HEK293 (cell line): ENCODE measurements at regions not wholly inside any gene's neighbourhood (a gene's known extent, or its start where the extent isn't known, plus 50 kb on each side); places are given as distances from the start of the nearest gene placed in this dataset.

Experiments used
- CTCF ChIA-PET: fragments of 350-600 bp; formaldehyde crosslinking; extraction: SDS; loops from one replicate; lab custom pipeline; 2021; ENCODE audit warnings: antibody characterized with exemption; lab: Yijun Ruan, JAX
- POLR2A ChIA-PET: fragments of 300-600 bp; formaldehyde crosslinking; extraction: SDS; loops from one replicate; lab custom pipeline; 2020; ENCODE audit warnings: antibody characterized with exemption, inconsistent platforms; lab: Yijun Ruan, JAX
- H3K27ac ChIP-seq: fragments of 200-500 bp; sonication (Bioruptor generic); 2 replicates; pipeline ENCODE4 v1.5.1; 2014; ENCODE audit warnings: low read depth, low read length, control low read depth, inconsistent platforms; ENCODE audit errors: extremely low read depth
- H3K36me3 ChIP-seq, 2 experiments: fragments of 200-500 bp in 1 of 2; sonication (Bioruptor generic) in 1 of 2; 1 replicate in 1 of 2; 2 replicates in 1 of 2; pipeline ENCODE4 v1.5.1; 2014 to 2017; ENCODE audit warnings: inconsistent platforms in 2 of 2, low read length in 2 of 2; ENCODE audit not compliant: control insufficient read depth in 2 of 2, insufficient read depth in 1 of 2
- H3K4me1 ChIP-seq: fragments of 200-500 bp; sonication (Bioruptor generic); 2 replicates; pipeline ENCODE4 v1.5.1; 2014; ENCODE audit warnings: mild to moderate bottlenecking, low read length, inconsistent platforms; ENCODE audit not compliant: control insufficient read depth, insufficient read depth
- H3K4me3 ChIP-seq: 2 replicates; pipeline ENCODE4 v1.5.1; 2011; ENCODE audit warnings: low read depth, mild to moderate bottlenecking, control low read depth, low read length, moderate library complexity
- H3K9me3 ChIP-seq: fragments of 200-500 bp; sonication (Bioruptor generic); 2 replicates; pipeline ENCODE4 v1.5.1; 2014; ENCODE audit warnings: low read depth, low read length, inconsistent platforms; ENCODE audit not compliant: control insufficient read depth, insufficient read depth
- HOXA7 ChIP-seq: sonication (generic); formaldehyde crosslinking; IDR thresholded peaks from 2 replicates; pipeline ENCODE4 v1.8.1; 2022; ENCODE audit warnings: missing genetic modification reagents, borderline replicate concordance
- KLF7 ChIP-seq: fragments of 450-650 bp; formaldehyde crosslinking; IDR thresholded peaks from 2 replicates; pipeline ENCODE4 v1.5.1; 2016; ENCODE audit warnings: missing biosample characterization, missing genetic modification characterization, borderline replicate concordance
- REPIN1 ChIP-seq: fragments of 450-650 bp; formaldehyde crosslinking; IDR thresholded peaks from 2 replicates; pipeline ENCODE4 v1.5.1; 2017; ENCODE audit warnings: missing biosample characterization, missing genetic modification characterization, low read depth
- YY2 ChIP-seq: fragments of 450-650 bp; formaldehyde crosslinking; IDR thresholded peaks from 2 replicates; pipeline ENCODE4 v1.5.1; 2016; ENCODE audit warnings: missing biosample characterization, missing genetic modification characterization
- ZBTB10 ChIP-seq: fragments of 450-650 bp; formaldehyde crosslinking; IDR thresholded peaks from 2 replicates; pipeline ENCODE4 v1.5.1; 2016; ENCODE audit warnings: missing biosample characterization, missing genetic modification characterization
- ZBTB48 ChIP-seq: fragments of 450-650 bp; formaldehyde crosslinking; IDR thresholded peaks from 2 replicates; pipeline ENCODE4 v1.5.1; 2016; ENCODE audit warnings: missing biosample characterization, missing genetic modification characterization
- ZNF112 ChIP-seq: fragments of 450-650 bp; formaldehyde crosslinking; IDR thresholded peaks from 2 replicates; pipeline ENCODE4 v1.5.0; 2017; ENCODE audit warnings: missing biosample characterization, missing genetic modification characterization
- ZNF350 ChIP-seq: fragments of 450-650 bp; formaldehyde crosslinking; IDR thresholded peaks from 2 replicates; pipeline ENCODE4 v1.5.0; 2017; ENCODE audit warnings: missing biosample characterization, mild to moderate bottlenecking, missing genetic modification characterization
- ZNF362 ChIP-seq: fragments of 450-650 bp; formaldehyde crosslinking; IDR thresholded peaks from 2 replicates; pipeline ENCODE4 v1.5.1; 2016; ENCODE audit warnings: missing biosample characterization, missing genetic modification characterization
- TF ChIP-seq, protein P1 (sequence below): fragments of 450-650 bp; formaldehyde crosslinking; IDR thresholded peaks from 2 replicates; pipeline ENCODE4 v1.5.1; 2016; ENCODE audit warnings: missing biosample characterization, missing genetic modification characterization
- TF ChIP-seq, protein P2 (sequence below): fragments of 450-650 bp; formaldehyde crosslinking; IDR thresholded peaks from 2 replicates; pipeline ENCODE4 v1.5.1; 2017; ENCODE audit warnings: missing biosample characterization, missing genetic modification characterization
- TF ChIP-seq, protein P3 (sequence below): fragments of 450-650 bp; formaldehyde crosslinking; IDR thresholded peaks from 2 replicates; pipeline ENCODE4 v1.5.1; 2016; ENCODE audit warnings: missing biosample characterization, missing genetic modification characterization
- TF ChIP-seq, protein P4 (sequence below): sonication (generic); formaldehyde crosslinking; IDR thresholded peaks from 2 replicates; pipeline ENCODE4 v1.8.1; 2022; ENCODE audit warnings: mild to moderate bottlenecking, moderate library complexity, missing genetic modification reagents

GRCh38 chr20:11170565-11170964 lies 496.8 kb upstream of the JAG1 start:
- POLR2A ChIA-PET: no interaction called here
- H3K9me3 ChIP-seq: no peaks in the 10 kb centered on the region
- H3K36me3 ChIP-seq: no peaks in the 10 kb centered on the region
- TF ChIP-seq REPIN1: no peak
- TF ChIP-seq ZNF112 (tag by site-specific recombination): no peak
- TF ChIP-seq, protein P1, sequence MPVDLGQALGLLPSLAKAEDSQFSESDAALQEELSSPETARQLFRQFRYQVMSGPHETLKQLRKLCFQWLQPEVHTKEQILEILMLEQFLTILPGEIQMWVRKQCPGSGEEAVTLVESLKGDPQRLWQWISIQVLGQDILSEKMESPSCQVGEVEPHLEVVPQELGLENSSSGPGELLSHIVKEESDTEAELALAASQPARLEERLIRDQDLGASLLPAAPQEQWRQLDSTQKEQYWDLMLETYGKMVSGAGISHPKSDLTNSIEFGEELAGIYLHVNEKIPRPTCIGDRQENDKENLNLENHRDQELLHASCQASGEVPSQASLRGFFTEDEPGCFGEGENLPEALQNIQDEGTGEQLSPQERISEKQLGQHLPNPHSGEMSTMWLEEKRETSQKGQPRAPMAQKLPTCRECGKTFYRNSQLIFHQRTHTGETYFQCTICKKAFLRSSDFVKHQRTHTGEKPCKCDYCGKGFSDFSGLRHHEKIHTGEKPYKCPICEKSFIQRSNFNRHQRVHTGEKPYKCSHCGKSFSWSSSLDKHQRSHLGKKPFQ (tag by site-specific recombination): no peak
- no peak for TF ChIP-seq YY2
- TF ChIP-seq, protein P2, sequence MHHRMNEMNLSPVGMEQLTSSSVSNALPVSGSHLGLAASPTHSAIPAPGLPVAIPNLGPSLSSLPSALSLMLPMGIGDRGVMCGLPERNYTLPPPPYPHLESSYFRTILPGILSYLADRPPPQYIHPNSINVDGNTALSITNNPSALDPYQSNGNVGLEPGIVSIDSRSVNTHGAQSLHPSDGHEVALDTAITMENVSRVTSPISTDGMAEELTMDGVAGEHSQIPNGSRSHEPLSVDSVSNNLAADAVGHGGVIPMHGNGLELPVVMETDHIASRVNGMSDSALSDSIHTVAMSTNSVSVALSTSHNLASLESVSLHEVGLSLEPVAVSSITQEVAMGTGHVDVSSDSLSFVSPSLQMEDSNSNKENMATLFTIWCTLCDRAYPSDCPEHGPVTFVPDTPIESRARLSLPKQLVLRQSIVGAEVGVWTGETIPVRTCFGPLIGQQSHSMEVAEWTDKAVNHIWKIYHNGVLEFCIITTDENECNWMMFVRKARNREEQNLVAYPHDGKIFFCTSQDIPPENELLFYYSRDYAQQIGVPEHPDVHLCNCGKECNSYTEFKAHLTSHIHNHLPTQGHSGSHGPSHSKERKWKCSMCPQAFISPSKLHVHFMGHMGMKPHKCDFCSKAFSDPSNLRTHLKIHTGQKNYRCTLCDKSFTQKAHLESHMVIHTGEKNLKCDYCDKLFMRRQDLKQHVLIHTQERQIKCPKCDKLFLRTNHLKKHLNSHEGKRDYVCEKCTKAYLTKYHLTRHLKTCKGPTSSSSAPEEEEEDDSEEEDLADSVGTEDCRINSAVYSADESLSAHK: no peak
- no peak for TF ChIP-seq KLF7 (tag by site-specific recombination)
- TF ChIP-seq ZNF362 (tag by site-specific recombination): no peak
- no peak for TF ChIP-seq ZBTB48 (tag by site-specific recombination)
- TF ChIP-seq, all 188 proteins: peak for 0
- no peak overlapping the region for H3K4me3 ChIP-seq
- H3K4me1 ChIP-seq: no peaks in the 10 kb centered on the region
- H3K27ac ChIP-seq: no peak overlapping the region
- CTCF ChIA-PET: no interaction called here

- Histone ChIP-seq H3K4me3 (no peak overlapping the region), H3K27ac (no peak overlapping the region), H3K36me3 (no peaks in the 10 kb centered on the region), H3K4me1 (no peaks in the 10 kb centered on the region), H3K9me3 (no peaks in the 10 kb centered on the region)
- CTCF ChIA-PET: no interaction called here
- POLR2A ChIA-PET: no interaction called here
- no peak for TF ChIP-seq ZBTB10 (tag by site-specific recombination)
- no peak for TF ChIP-seq HOXA7
- no peak for TF ChIP-seq ZNF350 (tag by site-specific recombination)
- TF ChIP-seq, protein P3, sequence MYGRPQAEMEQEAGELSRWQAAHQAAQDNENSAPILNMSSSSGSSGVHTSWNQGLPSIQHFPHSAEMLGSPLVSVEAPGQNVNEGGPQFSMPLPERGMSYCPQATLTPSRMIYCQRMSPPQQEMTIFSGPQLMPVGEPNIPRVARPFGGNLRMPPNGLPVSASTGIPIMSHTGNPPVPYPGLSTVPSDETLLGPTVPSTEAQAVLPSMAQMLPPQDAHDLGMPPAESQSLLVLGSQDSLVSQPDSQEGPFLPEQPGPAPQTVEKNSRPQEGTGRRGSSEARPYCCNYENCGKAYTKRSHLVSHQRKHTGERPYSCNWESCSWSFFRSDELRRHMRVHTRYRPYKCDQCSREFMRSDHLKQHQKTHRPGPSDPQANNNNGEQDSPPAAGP (tag by site-specific recombination): no peak
- TF ChIP-seq, protein P4, sequence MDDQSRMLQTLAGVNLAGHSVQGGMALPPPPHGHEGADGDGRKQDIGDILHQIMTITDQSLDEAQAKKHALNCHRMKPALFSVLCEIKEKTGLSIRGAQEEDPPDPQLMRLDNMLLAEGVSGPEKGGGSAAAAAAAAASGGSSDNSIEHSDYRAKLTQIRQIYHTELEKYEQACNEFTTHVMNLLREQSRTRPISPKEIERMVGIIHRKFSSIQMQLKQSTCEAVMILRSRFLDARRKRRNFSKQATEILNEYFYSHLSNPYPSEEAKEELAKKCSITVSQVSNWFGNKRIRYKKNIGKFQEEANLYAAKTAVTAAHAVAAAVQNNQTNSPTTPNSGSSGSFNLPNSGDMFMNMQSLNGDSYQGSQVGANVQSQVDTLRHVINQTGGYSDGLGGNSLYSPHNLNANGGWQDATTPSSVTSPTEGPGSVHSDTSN (CRISPR knock-in tag): no peak
Observed at GRCh38 chr20:11172881-11173280, 499.1 kb upstream of the JAG1 start.
